HG03103 (cell line): ENCODE measurements at regions not wholly inside any gene's neighbourhood (a gene's known extent, or its start where the extent isn't known, plus 50 kb on each side); places are given as distances from the start of the nearest gene placed in this dataset.

Experiments
- ATAC-seq: cut with Tn5 transposase; IDR thresholded peaks from one replicate; pipeline ENCODE4 v1.9.1; 2021; ENCODE audit warnings: low read depth; ENCODE audit not compliant: unreplicated experiment

DNA sequence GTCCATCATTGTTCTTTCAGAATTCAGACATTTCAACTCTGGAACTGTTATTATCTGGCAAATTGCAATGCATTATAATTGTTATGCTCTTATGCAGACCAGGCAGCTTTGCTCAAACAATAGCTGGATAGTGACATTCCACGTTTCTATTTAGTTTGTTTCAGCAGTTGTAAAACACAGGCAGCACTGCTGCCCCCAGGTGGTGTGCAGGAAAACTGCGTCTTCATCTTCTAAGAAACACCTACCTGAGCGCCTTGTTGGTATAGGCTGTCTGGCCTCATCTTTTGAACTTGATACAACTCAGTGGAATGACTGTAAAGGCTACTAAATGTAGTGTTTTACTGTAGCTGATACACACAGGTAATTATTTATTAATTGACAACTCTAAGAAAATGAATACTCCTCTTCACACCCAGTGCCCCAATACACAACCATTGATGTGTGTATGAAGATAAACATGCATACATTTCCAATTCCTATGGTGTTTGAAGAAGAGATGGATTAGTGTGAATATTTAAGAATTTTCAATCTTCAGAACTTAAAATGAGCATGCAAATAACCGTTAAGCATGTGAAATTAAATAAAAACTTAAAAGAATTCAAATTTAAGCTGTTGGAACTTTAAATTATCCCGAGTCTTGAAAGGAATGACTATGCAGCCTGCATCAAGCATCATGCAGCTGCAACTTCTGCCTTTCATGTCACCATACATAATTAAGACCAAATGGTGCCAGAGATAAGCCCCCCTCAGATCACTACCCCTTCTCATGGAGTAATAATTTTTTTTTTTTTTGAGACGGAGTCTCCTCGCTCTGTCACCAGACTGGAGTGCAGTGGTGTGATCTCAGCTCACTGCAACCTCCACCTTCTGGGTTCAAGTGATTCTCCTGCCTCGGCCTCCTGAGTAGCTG is 85.6 kb downstream of the CD8B2 start:
- ATAC-seq = no peak

DNA sequence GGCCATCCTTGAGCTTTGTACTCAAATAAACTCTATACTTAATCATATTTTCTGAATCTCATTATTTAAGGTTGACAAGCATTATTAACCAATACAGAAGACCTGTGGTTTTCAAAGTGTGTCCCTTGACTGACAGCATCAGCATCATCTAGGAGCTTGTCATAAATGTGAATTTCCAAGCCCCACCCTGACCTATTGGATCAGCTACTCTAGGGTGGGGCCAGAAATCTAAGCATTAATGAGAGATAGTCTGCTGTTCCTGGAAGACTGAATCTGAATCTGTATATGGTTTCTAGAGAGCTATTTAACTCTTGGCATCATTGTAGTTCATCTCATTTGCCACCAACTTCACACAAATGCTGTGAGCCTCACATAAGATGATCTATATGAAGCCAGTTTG is 86.6 kb downstream of the CD8B2 start:
- no peak for ATAC-seq

DNA sequence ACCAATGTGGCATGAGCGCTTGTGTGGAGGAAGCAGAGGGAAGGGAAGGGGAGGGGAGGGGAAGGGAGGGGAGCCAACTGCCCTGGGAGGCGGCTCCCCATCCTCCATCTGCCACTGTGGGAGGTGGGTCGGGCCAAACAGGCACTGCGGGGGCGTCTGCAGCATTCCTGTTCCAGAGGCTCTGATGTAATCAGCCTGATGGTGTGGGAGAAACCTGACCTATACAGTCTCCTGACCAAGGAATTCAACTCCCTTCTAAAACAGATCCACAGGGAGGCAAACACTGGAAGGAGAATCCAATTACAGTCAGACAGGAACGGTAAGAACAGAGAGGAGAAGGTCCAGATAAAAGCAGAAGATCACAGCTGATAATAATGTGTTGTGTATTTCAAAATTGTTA is 88.8 kb downstream of the CD8B2 start:
- no peak for ATAC-seq

DNA sequence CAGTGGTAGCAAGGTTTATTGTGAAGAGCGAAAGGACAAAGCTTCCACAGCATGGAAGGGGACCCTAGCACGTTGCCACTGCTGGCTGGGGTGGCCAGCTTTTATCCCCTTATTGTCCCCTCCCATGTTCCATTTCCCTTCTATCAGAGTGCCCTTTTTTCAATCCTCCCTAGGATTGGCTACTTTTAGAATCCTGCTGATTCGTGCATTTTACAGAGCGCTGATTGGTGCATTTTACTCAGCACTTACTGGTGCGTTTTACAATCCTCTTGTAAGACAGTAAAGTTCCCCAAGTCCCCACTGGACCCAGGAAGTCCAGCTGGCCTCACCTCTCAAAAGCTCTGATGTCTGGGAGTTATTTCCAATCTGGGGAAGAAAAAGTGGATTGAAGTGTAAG is 90.1 kb downstream of the CD8B2 start:
- ATAC-seq = no peak

DNA sequence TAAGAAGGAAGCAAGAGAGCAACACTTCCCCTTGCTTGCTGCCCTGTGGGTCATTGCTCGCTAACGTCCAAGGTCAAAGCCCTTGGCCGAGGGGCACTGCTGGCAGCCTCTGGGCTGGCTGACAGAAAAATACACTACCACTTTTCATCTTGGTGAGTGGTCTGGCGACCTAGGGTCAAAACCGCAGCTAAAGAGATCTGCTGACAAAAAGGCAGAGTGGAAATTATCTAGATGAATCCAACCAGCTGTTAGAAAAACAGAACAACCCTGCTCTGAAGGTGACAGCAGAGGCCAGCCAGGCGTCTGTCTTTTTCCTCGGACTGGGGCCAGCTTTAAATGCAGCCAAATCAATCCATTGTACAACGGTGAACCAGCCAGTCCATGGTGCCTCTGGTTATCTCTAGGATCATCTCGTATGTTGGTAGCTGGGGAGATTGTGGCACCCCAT is 92.6 kb downstream of the CD8B2 start:
- no peak for ATAC-seq

DNA sequence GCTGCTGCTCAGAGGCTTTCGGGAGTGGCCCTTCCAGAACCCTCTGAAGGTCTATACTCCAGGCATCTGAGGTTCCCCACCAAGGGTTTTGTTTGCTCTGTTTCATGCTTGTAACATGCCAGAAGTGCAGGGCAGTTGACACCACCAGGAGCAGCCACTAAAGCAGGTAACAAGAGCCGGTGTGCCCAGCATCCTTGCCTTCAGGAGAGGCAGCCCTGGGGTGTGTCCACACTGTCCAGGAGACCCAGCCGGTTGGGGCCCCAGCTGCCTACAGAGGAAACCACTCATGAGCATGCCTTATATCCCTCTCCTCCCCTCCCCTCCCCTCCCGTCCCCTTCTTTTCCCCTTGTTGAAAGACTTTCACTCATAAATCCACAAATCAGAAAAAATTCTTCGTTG is 93.1 kb downstream of the CD8B2 start:
- ATAC-seq = no peak

DNA sequence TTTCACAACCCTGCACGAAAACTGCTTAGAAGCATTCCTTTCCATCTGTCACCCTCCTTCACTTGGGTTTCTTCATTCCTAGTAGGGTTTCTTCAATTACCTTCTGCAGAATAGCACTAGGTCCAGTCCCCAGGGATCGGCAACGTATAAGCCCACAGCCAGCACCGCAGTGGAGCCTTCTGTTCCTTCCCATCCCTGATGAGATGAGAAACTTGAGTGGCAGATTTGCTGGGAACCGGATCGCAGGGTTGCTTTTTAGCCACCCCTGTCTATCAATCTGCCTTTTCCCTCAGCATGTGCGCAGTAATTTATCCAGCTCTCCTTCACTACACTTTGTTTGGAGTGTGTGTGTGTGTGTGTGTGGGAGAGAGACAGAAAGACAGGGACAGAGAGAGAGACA is 94.2 kb downstream of the CD8B2 start:
- no peak for ATAC-seq

DNA sequence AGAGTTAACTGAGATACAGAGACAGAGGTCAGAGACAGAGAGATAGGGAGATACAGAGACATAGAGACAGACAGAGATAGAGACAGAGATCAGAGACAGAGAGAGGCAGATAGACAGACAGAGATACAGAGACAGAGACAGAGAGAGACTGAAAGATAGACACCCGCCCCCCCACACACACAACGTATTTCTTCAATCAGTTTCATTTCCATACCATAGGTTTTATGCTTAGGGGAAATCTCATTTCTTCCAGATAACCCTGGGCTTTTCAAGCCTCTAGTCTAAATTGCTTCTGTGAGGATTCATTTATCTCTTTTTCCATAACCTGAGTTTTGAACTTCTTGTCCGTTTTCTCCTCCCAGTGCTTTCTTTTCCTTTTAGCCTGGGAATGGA is 94.6 kb downstream of the CD8B2 start:
- ATAC-seq = no peak

DNA sequence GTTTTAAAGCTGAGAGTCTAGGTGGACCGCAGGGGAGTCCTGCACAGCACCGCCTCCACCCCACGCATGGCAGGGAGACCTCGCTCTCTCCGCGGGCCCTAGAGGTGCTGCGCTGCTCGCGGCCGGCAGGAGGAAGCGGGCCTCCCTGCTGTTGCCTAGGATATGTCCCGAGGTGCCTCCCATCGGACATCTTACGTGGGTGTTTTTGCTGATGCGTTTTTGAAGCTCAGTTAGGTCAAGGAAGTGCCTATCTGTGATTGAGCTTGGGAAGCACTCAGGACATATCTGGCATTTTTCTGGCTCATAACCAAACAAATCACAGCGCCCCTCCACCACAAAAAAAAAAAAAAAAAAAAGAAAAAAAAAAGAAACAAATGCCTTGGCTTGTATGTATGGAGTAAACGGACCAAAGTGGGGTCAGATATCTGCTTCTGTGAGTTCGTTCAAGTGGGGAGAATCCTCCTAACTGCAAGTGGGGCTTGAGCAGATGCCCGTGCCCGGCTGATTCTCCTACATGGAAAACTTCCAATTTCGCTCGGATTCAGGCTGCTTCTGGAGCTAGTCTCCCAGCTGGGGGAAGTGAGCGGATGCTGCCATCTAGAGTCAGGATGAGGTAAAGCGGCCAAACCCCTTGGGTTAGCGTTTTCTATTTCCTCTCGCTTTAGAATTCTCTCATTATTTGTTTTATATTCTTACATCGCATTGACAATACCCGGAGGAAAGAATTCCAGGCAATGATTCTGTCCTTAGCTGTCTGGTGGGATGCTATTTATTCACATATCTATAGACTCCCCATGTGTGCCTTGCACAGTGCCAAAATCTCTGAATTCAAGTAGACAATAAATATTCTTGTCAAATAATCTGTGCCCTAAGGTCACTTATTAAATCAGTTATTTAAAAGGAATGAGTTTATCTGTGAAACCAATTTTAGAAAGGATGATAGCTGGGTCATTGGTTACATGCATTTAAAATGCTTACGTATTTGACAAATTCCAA is 95.3 kb downstream of the CD8B2 start:
- ATAC-seq = peak; percentile 67

DNA sequence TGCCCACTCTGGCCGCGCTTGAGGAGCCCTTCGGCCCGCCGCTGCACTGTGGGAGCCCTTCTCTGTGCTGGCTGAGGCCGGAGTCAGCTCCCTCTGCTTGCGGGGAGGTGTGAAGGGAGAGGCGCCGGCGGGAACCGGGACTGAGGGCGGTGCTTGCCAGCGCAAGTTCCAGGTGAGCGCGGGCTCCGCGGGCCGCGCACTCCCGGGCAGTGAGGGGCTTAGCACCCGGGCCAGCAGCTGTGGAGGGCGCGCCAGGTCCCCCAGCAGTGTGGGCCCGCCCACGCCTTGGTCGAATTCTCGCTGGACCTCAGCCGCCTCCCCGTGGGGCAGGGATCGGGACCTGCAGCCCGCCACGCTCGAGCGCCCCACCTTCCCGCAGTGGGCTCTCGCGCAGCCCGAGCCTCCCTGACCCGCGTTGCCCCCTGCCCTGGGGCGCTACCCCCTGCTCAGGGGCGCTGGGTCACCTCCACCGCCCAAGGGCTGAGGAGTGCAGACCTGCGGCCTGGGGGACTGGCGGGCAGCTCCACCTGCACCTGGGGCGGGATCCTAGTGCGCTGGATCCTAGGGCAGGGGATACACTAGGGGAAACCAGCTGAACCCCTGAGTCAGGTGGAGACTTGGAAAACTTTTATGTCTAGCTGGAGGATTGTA is 97.3 kb downstream of the CD8B2 start:
- ATAC-seq = no peak

DNA sequence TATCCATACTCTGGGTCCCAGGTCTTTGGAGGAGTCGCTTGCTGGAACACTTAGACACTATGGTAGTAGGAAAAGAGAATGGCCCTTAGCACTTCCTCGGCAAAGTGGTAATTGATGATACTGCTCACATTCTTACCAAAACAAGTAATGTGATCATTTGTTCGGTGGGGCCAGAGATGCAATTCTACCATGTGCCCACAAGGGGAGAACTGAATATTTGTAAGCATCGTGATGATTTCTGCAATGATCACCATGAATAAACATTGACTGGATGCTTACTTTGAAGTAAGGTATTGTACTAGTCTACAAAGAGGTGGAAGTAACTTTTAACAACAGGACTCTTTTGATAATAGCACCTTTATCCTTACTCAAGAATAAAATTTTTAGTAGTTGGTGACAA is 109.7 kb downstream of the CD8B2 start:
- no peak for ATAC-seq

DNA sequence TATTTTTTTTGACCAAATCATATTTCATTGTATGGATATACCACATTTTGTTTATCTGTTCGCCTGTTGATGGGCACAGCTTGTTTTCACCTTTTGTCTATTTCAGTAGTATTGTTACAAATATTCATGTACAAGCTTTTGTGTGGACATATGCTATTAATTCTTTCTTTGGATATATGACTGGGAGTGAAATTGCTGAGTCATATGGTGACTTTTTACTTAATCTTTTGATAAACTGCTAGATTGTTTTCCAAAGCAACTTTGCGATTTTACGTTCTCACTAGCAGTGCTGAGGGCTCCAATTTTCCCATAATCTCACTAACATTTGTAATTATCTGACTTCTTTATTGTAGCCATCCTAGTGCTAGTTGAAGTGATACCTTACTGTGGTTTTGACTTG is 112.4 kb downstream of the CD8B2 start:
- ATAC-seq = no peak

DNA sequence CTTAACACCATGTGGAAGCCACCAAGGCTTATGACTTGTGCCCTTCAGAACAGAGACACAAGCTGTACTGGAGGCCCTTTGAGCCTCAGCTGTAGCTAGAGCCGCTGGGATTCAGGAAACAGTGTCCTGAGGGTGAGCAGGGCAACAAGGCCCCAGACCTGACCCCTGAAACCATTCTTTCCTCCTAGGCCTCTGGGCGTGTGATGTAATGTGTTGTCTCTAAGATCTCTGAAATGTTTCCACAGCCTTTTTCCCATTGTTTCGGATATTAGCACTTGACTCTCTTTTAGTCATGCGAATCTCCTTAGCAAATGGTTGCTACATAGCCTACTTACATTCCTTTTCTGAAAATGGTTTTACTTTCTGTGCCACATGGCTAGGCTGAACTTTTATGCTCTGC is 114.9 kb downstream of the CD8B2 start:
- no peak for ATAC-seq

DNA sequence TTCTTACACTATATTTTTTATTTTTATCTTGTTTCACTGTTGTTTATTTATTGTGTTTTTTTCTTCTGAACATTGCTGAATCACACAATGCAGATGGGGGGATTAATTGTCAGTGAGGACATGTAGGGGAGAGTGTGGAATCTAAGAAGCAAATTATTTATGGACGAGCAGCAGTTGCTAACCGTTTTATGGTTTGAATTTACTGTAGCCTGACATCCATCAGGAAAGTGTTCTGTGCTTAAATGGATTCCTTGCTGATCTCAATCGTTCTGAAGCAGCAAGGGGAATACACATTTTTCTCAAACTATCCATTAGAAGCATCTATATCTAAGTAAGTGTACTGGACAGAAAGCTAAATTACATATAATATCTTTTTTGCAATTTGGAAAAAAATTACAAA is 119.5 kb downstream of the CD8B2 start:
- no peak for ATAC-seq

DNA sequence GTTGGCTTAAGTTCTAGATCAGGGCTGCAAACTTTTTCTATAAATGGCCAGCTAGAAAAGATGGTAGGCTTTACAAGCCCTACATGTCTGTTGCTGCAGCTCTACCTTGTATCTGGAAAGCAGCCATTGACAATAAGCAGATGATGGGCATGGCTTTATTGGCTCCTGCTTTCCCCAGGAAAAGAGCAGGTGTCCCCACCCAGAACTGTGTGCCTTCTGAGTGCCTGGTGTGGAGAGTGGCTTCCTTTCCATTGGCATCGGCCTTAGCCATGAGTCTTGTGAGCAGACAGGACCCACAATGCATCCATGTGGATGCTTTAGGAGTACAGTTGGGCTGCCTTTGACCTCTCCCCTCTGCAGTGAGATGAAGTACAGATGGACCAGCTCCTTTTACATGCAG is 120.2 kb downstream of the CD8B2 start:
- ATAC-seq = no peak

DNA sequence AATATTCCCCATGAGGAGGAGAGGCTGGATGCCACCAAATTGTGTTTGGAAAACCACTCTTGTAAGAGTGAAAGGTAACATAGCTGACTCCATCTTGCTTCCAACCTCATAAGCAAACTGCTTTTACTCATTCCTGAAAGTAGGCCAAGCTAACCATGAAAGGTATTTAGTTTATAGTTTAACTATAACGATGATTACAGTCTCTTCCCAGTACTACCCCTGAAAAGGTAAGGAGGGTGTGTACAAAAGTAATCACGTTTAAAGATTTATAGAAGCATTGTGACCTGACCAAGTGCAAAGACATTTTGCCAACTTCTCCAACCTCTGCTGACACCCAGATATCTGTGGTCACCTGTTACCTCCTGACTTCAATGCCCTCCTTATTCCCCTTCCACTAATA is 122.6 kb downstream of the CD8B2 start:
- no peak for ATAC-seq

DNA sequence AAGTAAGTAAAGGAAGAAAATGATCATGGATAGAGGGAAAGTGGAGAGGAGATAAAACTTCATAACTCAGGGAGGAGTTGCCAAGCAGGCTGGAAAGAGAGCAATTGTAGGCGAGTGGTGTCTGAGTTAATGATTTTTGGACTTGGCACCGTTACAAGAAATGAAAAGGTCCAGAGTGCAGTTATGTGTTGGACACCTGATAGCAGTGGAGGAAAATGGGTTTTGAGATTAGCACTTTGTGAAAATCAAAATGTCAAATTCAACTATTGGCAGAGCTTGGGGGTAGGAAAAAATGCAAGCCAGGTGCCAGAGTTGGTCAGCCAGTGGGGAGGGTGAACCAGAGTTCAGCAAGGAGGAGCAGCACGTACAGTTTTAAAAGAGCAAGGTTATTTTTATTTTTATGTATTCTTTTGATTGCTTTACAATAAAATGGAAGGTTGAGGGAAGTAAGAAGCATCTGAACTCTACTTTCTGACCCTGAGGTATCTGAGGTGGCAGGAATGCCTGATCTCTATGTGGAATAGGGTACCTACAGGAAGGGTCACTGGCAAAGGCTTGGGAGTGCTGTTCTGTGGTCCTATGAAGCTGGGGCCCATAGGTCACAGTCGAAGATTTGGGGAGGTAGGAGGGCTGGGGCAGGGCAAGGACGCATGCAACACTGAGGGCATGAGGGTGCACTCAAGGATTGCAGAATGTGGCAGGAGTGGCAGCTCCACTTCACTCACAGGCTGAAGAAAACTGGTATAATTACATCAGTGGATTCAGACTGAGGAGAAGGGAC is 127.5 kb downstream of the CD8B2 start:
- no peak for ATAC-seq

DNA sequence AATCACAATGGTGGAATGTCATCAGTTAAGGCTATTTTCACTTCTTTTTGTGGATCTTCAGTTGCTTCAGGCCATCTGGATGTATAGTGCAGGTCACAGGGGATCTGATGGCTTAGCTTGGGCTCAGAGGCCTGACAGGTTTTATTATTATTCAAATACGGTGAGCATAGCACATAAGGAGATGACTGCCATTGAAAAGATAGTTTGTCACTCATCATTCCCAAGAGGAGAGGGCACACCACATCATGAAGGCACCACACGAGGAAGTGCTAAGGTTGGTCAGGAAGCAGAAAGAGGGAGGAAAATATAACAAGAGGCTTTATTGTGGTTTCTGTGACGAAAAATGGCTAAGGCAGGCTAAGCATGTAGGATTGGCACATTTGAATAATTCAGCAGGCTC is 131.4 kb downstream of the CD8B2 start:
- ATAC-seq = no peak

DNA sequence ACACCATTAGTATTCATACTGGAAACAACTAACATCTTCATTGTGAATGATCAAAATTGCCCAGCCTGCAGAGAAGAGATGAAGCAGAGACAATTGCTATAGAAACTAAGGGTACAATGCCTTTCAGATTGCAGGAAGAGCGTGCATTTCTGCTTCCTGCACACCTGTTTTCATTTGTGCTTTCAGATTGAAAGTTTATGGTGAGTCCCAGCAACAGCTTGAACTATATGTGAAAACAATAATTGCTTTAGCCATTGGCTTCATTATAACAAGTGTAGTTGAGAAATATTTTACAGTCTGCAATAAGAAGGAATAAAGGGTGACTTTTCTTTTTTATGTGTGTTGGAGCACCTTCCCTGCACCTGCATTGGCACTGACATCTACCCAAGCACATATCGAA is 136.3 kb downstream of the CD8B2 start:
- no peak for ATAC-seq

DNA sequence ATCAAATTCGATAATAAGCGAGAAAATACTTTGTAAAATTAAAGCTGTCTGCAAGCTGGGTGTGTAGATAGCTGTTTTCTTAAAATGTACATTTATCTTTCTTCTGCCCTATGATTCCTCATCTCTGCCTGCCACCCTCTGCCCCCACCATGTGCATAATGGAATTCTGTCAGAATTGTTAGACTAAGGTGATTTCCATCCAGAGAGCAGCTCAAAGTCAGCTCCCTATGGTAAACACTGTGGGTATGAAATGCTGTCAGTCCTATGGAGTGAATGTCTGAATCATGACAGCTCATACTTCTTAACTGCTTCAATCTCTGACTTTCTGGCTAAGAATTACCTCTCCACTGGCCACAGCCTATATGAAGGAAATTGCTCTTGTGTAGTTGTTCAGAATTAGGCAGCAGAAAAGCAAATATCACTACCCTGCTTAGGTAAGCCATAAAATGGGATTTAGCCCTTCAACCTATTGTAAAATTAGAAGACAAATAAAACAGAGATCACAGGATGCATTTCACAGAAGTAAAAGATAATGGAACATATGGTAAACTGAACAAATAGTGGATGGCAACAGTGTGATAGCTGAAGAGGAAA is 137.7 kb downstream of the CD8B2 start:
- ATAC-seq = no peak
